GM18505 (cell line): ENCODE measurements at regions not wholly inside any gene's neighbourhood (a gene's known extent, or its start where the extent isn't known, plus 50 kb on each side); places are given as distances from the start of the nearest gene placed in this dataset.
"Not testable (repeated sequence)": the region's sequence is repeated elsewhere in the genome, so short reads cannot be mapped to it uniquely, and the experiment has no call there.

Experiments
- ATAC-seq: cut with Tn5 transposase; IDR thresholded peaks from one replicate; pipeline ENCODE4 v1.9.1; 2021; ENCODE audit not compliant: unreplicated experiment
- POLR2A ChIP-seq: IDR thresholded peaks from 4 replicates; pipeline ENCODE4 v1.6.1; 2011; ENCODE audit warnings: borderline replicate concordance; ENCODE audit not compliant: insufficient read depth, insufficient read length; ENCODE audit errors: extremely low read depth

DNA sequence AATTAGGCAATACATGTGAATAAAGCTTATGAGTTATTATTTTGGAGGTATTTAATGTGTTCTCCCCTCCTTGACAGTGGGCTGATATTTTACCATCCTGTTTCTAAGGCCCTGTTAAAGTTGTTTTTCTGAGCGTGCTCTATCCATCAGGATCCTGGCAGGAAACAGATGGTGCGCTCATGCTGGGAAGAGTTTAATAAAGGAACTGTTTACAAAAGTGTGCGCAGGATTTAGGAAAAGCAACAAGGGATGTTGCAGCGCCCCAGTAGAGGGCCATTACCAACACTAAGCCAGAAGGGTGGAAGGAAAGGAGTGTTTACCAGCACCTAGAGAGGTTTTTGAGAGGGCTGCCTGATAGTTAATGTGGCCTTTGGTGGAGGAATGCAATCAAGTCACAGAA, 374.5 kb downstream of the KCNRG start:
- TF ChIP-seq POLR2A = no peak

DNA sequence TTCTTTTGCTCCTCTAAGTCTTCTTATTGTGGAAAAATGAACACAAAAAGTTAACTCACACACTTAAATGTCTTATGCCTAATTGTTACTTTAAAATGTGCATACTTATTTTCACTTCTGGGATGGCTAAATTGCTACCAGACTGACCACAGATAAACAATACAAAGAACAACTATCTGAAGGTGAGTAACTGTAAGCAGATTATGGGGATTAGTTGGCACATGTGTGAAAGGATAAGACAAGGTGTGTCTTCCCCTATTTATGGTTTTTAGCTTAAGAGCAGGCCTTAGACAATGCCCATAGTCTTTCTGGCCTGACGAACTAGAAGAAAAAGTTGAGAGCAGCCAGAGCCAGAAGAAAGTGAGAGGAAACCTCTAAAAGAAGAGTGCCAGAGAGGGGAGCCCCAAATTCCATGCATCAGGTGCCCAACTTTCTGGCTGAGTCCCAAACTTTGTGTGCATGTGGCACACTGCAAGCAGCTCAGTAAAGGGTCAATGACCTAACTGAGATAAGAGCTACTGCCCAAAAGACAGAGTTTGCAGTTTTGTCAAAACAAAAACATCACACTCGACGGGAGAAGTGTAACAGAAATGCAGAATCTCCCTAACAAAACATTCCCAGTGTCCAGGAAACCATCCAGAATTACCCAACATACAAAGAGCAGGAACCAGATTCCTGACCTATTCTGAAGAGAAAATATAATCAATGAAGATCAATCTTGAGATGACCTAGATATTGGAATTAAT, 375.4 kb downstream of the KCNRG start:
- ATAC-seq = no peak
- no peak for TF ChIP-seq POLR2A

More for the DNA sequence above, 374.5 kb downstream of the KCNRG start:
- ATAC-seq = no peak

DNA sequence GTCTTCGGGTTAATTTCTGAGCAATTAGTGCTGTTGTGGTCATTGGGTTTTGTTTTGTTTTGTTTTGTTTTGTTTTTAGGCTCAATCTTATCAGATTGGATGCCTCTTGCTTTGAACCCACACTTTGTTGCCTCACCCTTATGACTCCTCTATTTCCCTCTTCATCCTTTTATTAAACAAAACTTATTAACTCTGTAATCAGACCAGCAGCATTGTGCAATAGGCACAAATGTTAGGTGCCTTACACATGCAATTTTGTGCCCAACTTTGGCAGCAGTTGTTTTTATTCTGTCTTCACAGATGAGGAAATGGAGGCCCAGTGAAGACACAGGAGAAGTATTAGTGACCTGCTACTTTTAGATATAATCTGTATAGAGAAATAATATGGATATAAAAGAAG, 377.7 kb downstream of the KCNRG start:
- no peak for TF ChIP-seq POLR2A
- ATAC-seq = no peak

DNA sequence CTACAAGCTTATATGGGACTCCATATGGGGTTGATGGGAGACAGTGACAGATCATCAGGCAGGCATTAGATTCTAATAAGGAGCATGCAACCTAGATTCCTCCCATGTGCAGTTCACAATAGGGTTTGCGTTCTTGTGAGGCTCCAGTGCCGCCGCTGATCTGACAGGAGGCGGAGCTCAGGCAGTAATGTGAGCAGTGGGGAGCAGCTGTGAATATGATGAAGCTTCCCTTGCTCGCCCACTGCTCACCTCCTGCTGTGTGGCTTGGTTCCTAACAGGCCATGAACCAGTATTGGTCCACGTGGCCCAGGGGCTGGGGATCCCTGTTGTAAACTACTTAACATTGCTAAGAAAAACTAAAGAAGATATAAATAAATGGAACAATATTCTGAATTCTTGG, 378.4 kb downstream of the KCNRG start:
- ATAC-seq = no peak
- TF ChIP-seq POLR2A = no peak

DNA sequence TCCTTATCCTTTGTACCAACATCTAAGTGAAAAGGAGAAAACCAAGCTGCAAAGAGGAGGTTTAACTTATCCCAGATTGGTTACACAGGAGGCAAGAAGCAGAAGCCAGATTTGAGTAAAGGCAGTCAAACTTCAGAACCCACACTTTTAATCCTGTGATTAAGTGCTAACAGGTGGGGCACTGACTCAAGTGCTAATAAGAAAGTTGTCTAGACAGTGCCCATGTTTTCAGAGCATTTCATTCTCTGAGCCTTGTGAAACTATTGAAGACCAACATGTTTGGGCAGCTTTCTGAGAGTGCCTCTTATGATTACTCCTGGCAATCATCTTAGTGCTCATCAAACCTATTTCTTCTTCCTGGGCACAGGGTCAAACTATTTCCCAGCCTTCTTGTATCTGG, 380.8 kb downstream of the KCNRG start:
- TF ChIP-seq POLR2A = no peak
- ATAC-seq = no peak

DNA sequence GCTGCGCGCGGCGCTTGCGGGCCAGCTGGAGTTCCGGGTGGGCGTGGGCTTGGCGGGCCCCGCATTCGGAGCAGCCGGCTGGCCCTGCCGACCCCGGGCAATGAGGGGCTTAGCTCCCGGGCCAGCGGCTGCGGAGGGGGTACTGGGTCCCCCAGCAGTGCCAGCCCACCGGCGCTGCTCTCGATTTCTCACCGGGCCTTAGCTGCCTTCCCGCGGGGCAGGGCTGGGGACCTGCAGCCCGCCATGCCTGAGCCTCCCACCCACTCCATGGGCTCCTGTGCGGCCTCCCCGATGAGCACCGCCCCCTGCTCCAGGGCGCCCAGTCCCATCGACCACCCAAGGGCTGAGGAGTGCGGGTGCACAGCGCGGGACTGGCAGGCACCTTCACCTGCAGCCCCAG, 381.4 kb downstream of the KCNRG start:
- not testable (repeated sequence) for ATAC-seq

DNA sequence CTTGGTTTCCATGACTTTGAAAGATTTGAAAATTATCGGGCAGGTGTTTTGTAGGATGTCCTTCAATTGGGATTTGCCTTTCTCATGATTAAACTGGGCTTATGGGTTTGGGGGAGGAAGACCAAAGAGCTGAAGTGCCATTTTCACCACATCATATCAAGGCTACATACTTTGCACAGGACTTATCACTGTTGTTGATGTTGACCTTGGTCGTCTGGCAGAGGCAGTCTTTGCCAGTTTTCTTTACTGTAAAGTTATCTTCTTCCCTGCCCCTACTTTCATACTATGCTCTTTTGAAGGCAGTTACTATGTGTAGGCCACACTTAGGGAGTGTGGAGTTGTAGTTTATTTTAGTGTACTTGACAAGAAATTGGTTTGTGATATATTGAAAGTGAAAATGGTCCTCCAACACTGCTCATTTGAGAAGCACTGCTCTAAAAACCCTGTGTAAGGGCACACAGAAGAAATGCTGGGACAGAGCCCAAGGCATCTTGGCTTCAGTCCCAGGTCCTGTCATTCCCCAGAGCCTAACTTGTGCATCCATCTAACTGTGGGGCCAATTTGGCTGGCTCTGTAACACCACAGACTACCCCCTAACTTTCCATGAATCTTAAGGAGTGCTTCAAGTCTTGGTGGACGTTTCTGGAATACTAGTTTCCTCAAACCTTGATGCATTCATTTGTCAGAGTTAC, 384.9 kb downstream of the KCNRG start:
- TF ChIP-seq POLR2A = no peak
- ATAC-seq = no peak

DNA sequence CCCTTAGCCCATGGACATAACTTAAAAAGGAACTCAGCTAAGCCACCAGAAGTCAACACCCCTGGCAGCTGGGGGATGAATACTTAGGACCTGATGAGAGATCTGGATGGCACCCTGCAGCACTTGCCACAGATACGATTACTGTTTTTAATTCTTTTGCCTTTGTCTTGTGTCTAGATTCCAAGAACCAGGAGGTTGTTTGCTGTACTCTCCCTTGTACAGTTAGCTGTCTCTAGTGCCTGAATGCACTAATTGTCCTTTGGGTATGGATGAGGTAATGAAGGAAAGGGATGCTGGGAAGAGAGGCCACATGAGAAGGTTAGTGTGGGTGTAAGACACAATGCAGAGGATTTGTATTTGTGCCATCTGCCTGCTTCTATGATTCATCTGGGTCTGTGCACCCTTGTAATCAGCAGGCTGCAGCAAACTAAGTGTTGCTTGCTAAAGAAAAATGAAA, 385.8 kb downstream of the KCNRG start:
- ATAC-seq = no peak

DNA sequence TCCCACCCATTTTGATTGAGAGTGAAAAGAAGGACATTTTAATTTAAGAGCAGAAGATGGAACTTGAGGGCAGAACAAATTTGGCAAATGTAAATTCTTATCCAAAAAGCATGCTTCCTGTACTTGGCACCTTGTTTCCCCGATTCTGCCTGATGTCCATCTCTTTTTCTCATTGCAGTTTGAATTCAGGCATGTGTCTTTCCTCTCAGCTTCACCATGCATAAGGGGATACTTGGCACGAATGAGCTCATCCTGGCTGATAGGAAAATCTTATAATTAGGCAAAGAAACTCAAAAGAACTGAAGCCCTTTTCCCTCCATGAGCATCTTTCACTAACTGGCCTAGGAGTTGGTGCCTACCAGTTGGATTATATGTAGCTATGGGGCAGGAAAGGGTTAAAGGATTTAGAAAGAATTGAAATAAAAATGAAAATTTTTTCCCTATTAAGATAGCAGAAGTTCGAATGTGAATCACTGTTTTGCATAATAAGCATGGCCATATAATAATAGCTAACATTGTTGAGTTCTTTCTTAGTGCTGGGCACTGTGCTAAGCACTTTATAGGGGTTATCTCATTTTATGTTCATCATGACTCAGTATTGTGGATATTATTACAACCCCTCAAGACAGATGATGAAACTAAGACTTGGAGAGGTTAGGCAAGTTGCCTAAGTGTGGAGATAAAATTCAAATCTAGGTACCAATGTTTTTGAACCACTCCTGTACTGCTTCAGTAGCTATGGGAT, 386.6 kb downstream of the KCNRG start:
- no peak for ATAC-seq
- TF ChIP-seq POLR2A = no peak

More for the DNA sequence above, 385.8 kb downstream of the KCNRG start:
- no peak for TF ChIP-seq POLR2A

DNA sequence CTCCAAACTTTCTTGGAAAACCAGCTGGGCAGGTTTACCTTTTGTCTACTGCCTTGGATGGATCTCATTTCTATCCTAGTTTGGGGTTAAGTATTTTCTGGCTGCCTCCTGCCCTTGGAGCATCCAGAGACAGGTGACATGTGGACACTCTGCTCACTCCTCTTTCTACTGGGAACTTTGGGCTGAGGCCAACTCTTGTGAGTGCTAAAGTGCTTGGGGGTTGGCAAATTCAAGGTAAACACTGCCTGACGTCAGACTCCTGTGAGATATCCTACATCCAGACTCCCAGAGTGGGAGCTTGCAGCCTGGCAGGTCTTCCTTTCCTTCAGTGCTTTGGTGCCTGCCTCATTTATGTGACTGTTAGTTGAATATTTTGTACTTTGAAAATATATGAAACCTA, 388.1 kb downstream of the KCNRG start:
- TF ChIP-seq POLR2A = no peak
- no peak for ATAC-seq

DNA sequence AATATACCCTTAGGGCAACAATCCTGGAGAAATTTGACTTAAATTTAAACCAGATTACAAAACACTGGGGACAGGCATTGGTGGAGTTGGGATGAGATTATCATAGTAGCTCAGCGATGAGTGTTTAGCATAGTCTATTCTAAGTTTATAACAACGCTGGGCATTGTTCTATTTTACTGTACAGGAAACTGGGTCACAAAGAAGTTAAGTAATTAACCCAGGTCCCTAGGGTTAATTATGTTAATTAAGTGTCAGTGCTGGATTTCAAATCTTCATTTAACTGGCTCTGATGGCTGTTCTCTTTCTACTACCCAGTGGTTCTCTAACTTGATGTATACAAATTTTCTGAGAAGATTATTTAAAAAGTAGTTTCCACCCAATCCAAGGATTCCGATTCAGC, 388.9 kb downstream of the KCNRG start:
- ATAC-seq = no peak
- TF ChIP-seq POLR2A = no peak

DNA sequence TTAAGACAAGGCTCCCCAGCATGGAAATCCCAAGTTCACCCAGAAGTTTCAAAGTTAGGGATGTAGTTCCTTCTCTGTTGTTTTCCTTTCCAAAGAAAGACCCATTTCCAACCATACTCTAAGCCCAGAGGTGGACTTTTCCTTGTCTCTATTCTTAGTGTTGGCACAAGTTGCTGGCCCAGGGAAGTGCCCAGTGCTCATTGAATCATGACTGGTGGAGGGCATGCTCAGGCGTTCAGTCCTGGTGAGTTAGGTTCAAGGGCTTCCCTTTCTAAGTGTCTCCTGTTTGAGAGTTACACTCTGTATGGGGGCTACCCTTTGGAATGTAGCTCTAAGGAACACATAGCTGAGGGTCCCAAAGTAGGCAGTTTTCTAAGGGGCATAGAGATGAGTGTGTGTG, 389.5 kb downstream of the KCNRG start:
- ATAC-seq = no peak
- TF ChIP-seq POLR2A = no peak

DNA sequence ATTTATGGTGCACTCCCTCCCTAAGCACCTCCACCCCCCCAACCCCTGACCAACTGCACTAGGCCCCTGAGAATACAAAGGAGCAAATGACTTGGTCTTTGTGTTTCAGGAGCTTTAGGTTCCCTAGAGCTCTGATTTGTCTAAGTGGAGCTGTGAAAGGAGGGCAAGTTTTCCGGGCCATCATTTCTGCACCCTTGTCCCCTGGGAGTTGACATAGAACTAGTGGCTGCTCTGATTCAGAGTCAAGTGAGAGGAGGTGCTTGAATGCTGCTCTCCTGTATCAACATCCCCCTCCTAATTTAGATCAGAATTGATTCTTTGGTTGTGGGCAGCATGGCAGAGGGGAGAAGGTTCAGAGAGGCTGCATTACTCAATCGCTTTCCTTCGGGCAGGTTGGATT, 391.6 kb downstream of the KCNRG start:
- no peak for ATAC-seq
- TF ChIP-seq POLR2A = no peak

DNA sequence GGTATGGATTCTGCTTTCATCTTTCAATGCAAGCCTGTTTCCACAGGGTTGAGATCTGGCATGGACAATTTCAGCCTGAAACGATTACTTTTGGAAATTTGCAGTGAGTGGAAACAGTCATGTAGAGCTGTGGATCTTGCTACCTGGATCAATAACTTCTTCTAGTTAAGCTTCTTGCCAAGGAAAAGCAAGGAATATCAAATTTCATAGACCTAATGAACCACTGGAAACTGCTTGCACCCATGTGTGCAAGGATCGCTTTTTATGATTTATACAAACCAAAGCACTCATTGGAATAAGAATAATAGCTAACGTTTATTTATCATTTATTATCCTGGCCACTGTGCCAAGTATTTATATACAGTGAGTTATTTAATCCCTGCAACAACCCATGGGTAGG, 392.8 kb downstream of the KCNRG start:
- TF ChIP-seq POLR2A = no peak
- ATAC-seq = no peak

DNA sequence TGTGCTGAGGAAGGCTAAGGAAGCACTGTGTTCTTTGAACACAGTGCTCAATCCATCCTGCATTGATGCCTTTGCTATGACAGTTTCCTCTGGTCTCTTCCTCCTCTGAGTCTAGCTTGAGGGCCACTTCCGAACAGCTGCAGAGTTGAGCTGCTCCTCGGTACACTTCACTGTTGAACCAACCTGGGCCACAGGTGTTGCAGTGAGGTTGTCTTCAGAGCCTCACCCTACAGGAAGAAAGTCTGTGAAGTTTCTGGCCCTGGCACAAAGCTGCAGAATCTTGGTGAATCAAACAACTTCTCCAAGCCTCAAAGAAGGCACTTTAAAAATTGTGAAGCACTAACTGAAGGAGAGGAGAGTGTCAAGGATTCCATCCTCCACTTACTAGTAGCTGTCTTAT, 394.0 kb downstream of the KCNRG start:
- TF ChIP-seq POLR2A = no peak
- no peak for ATAC-seq
